ENCODE measurements at regions not wholly inside any gene's neighbourhood (a gene's known extent, or its start where the extent isn't known, plus 50 kb on each side); places are given as distances from the start of the nearest gene placed in this dataset.

DNA sequence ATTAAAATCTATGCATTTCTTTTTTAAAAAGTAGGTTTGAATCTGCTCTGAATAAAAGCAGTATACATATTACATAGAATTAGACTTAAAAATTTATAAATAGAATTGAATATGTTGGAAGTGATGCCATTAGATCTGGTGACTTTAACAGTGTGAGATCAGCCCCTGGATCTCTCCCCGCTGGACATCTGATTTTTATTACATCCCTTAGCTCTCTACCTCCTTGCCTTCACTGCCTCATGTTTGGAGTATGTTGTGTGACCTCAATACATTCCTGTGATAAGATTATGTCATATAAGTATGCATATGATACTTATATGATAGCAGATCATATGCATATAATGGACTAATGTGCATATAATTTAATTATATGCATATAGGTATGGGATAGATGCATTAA lies 643.4 kb upstream of the NR2F2 start:
- H3K4me2 ChIP-seq (ENCODE audit: low read length): no peak overlapping the region
- H3K4me3 ChIP-seq (ENCODE audit: low read length): no peak overlapping the region
- H4K20me1 ChIP-seq (ENCODE audit: insufficient read depth, low read length): no peaks in the 10 kb centered on the region
- no peak for TF ChIP-seq EZH2phosphoT487 (IDR thresholded peaks at IDR 0.05; ENCODE audit: low read depth)
- TF ChIP-seq CTCF (IDR thresholded peaks at IDR 0.05; ENCODE audit: low read depth, low read length): no peak
- no peaks in the 10 kb centered on the region for H3K27me3 ChIP-seq (ENCODE audit: low read depth, low read length)
- H3K27ac ChIP-seq (ENCODE audit: low read length): no peak overlapping the region
- no peaks in the 10 kb centered on the region for H3K4me1 ChIP-seq (ENCODE audit: low read length)
- H2AFZ ChIP-seq (ENCODE audit: low read depth, low read length): no peak overlapping the region
- no peaks in the 10 kb centered on the region for H3K79me2 ChIP-seq (ENCODE audit: low read length)
- no peak overlapping the region for H3K9ac ChIP-seq (ENCODE audit: low read length)
- no peaks in the 10 kb centered on the region for H3K9me3 ChIP-seq (ENCODE audit: insufficient read depth, low read length)
- H3K36me3 ChIP-seq (replicated peaks; ENCODE audit: low read depth, low read length): no peaks in the 10 kb centered on the region

DNA sequence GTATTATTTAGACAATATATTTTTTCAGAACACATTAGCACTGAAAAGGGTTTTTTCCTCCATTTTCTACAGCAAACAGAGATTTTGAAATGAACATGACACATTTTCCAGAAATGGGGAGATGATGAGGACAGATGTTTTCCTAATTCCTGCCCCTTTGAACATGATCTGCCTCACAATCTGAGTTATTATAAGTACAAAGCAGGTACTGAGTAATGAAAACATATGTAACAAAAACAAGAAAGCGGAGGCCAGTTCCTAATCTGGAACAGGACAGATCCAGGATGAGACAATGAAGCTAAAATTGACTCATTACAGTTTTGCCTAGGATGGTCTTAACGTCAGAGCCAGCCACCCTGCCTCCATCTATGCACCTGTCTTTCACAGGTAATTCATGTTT lies 642.8 kb upstream of the NR2F2 start:
- Histone ChIP-seq H3K9ac (ENCODE audit: low read length) (no peak overlapping the region), H4K20me1 (ENCODE audit: insufficient read depth, low read length) (no peaks in the 10 kb centered on the region), H3K4me1 (ENCODE audit: low read length) (no peaks in the 10 kb centered on the region), H3K9me3 (ENCODE audit: insufficient read depth, low read length) (no peaks in the 10 kb centered on the region), H3K4me2 (ENCODE audit: low read length) (no peak overlapping the region), H3K36me3 (replicated peaks; ENCODE audit: low read depth, low read length) (no peaks in the 10 kb centered on the region), H3K79me2 (ENCODE audit: low read length) (no peaks in the 10 kb centered on the region), H2AFZ (ENCODE audit: low read depth, low read length) (no peak overlapping the region), H3K27ac (ENCODE audit: low read length) (no peak overlapping the region), H3K27me3 (ENCODE audit: low read depth, low read length) (no peaks in the 10 kb centered on the region), H3K4me3 (ENCODE audit: low read length) (no peak overlapping the region)
- no peak for TF ChIP-seq CTCF (IDR thresholded peaks at IDR 0.05; ENCODE audit: low read depth, low read length)
- TF ChIP-seq EZH2phosphoT487 (IDR thresholded peaks at IDR 0.05; ENCODE audit: low read depth): no peak

DNA sequence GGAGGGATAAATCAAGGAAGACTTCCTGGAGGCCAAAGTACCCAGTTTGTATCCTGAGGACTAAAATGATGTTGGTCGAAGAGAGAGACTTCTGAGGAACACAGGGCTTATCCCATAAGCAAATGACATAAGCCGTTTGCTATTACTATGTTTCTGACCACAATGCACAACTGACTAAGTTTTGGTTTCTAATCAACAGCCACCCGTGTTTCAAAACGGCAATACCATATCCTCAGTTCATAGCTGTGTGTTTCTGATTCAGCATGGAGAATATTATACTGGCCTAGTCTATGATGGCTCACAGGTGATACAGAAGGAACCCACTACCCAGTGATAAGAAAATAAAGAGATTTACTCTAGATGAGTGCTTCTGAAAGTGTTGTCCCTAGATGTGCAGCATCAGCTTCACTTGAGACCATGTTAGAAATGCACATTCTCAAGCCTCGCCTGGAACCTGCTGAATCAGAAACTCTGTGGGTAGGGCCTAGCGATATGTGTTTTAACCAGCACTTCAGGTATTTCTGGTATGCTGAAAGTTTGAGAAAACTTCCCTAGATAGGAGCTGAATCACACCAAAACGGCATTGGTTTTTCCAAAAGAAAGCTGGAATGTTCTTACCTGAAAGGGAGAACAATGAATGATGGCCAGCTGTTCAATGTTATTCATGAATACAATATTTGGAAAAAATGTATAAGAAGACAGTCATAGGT lies 639.7 kb upstream of the NR2F2 start:
- TF ChIP-seq EZH2phosphoT487 (IDR thresholded peaks at IDR 0.05; ENCODE audit: low read depth) (no peak), CTCF (IDR thresholded peaks at IDR 0.05; ENCODE audit: low read depth, low read length) (no peak)
- H4K20me1 ChIP-seq (ENCODE audit: insufficient read depth, low read length): no peaks in the 10 kb centered on the region
- H3K9me3 ChIP-seq (ENCODE audit: insufficient read depth, low read length): no peaks in the 10 kb centered on the region; the same call in 1 of the 2 replicates
- H3K9ac ChIP-seq (ENCODE audit: low read length): no peak overlapping the region
- no peaks in the 10 kb centered on the region for H3K27me3 ChIP-seq (ENCODE audit: low read depth, low read length)
- H3K36me3 ChIP-seq (replicated peaks; ENCODE audit: low read depth, low read length): no peaks in the 10 kb centered on the region
- H3K27ac ChIP-seq (ENCODE audit: low read length): no peak overlapping the region
- no peaks in the 10 kb centered on the region for H3K79me2 ChIP-seq (ENCODE audit: low read length)
- H3K4me2 ChIP-seq (ENCODE audit: low read length): no peak overlapping the region
- H2AFZ ChIP-seq (ENCODE audit: low read depth, low read length): no peak overlapping the region
- H3K4me1 ChIP-seq (ENCODE audit: low read length): no peaks in the 10 kb centered on the region
- H3K4me3 ChIP-seq (ENCODE audit: low read length): no peak overlapping the region

DNA sequence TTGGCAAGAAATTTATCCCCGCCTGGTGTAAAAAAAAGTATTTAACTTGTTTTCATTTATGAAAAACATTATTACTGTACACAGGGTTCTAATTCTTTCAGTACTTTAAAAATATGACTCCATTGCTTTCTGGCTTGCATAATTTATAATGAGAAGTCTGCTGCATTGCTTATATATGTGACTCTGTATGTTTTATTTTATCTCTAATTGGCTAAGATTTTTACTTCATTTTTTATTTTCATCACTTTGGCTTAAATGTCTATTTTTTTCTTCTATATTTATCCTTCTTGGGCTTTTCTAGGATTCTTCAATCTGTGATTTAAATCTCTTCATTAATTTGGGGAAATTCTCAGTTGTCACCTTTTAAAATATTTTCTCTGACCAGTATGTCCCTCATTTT lies 636.6 kb upstream of the NR2F2 start:
- Histone ChIP-seq H3K9me3 (ENCODE audit: insufficient read depth, low read length) (no peaks in the 10 kb centered on the region; the same call in 1 of the 2 replicates), H3K4me3 (ENCODE audit: low read length) (no peak overlapping the region), H3K9ac (ENCODE audit: low read length) (no peak overlapping the region), H2AFZ (ENCODE audit: low read depth, low read length) (no peak overlapping the region), H4K20me1 (ENCODE audit: insufficient read depth, low read length) (no peaks in the 10 kb centered on the region), H3K36me3 (replicated peaks; ENCODE audit: low read depth, low read length) (no peaks in the 10 kb centered on the region), H3K4me1 (ENCODE audit: low read length) (no peaks in the 10 kb centered on the region), H3K4me2 (ENCODE audit: low read length) (no peak overlapping the region), H3K79me2 (ENCODE audit: low read length) (no peaks in the 10 kb centered on the region), H3K27ac (ENCODE audit: low read length) (no peak overlapping the region), H3K27me3 (ENCODE audit: low read depth, low read length) (no peaks in the 10 kb centered on the region)
- no peak for TF ChIP-seq EZH2phosphoT487 (IDR thresholded peaks at IDR 0.05; ENCODE audit: low read depth)
- no peak for TF ChIP-seq CTCF (IDR thresholded peaks at IDR 0.05; ENCODE audit: low read depth, low read length)

Data from OCI-LY3 (cell line).